Cardiac muscle cell (in vitro differentiated cells and primary cell): ENCODE measurements at regions not wholly inside any gene's neighbourhood (a gene's known extent, or its start where the extent isn't known, plus 50 kb on each side); places are given as distances from the start of the nearest gene placed in this dataset.
"Not testable (repeated sequence)": the region's sequence is repeated elsewhere in the genome, so short reads cannot be mapped to it uniquely, and the experiment has no call there.

Experiments used
- DNase-seq, 2 donors: peaks; one replicate each; pipeline versions ENCODE4 v3.0.0 to v3.0.0-alpha.2; 2010 to 2017; ENCODE audit warnings: low read depth in 1 of 2, low spot score in 1 of 2
- H3K27ac ChIP-seq: fragments of 200-600 bp; sonication (generic); 2 replicates; pipeline ENCODE4 v1.5.1; 2016
- H3K27me3 ChIP-seq: fragments of 200-600 bp; sonication (generic); 2 replicates; pipeline ENCODE4 v1.6.0; 2016; ENCODE audit warnings: control low read depth
- H3K36me3 ChIP-seq: fragments of 200-600 bp; sonication (generic); 2 replicates; pipeline ENCODE4 v1.5.1; 2016; ENCODE audit warnings: control low read depth
- H3K4me1 ChIP-seq: fragments of 200-600 bp; sonication (generic); 2 replicates; pipeline ENCODE4 v1.8.1; 2017; ENCODE audit warnings: low read depth, mild to moderate bottlenecking, mixed run types
- H3K4me3 ChIP-seq: fragments of 200-600 bp; sonication (generic); 2 replicates; pipeline ENCODE4 v1.5.1; 2016; ENCODE audit warnings: mild to moderate bottlenecking
- H3K9me3 ChIP-seq: fragments of 200-600 bp; sonication (generic); 2 replicates; pipeline ENCODE4 v1.5.1; 2017; ENCODE audit warnings: low read depth, mild to moderate bottlenecking, control low read depth
- CTCF ChIP-seq: IDR thresholded peaks from 2 replicates; pipeline ENCODE4 v1.5.1; 2012; ENCODE audit warnings: low read depth, mild to moderate bottlenecking, low read length

DNA sequence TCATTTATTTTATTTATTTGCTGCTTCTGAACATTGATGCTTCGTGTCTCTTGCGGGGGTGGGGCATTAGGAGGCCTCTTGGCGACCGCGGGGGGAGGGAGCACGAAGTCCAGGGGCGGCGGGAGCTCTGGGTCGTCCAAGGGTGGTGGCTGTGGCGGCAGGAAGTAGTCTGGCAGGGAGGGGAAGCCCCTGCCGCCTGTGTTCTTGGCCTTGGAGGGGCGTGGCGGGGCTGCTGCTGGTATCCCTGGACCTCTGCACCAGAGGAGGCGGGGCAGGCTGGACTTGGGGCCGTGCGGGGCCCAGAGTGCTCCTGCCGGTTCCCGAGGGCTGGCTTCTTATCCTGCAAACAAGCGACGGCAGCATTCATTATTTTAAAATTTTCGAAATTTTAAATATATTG lies 70.5 kb upstream of the ABI1 start:
- TF ChIP-seq CTCF, result no peak
- no peak overlapping the region for H3K4me3 ChIP-seq
- no peaks in the 10 kb centered on the region for H3K36me3 ChIP-seq
- no peak overlapping the region for H3K27ac ChIP-seq
- H3K9me3 ChIP-seq, result no peaks in the 10 kb centered on the region
- H3K27me3 ChIP-seq, result no peaks in the 10 kb centered on the region
- H3K4me1 ChIP-seq, result no peaks in the 10 kb centered on the region
- peak; percentile 12 to 27 for DNase-seq

DNA sequence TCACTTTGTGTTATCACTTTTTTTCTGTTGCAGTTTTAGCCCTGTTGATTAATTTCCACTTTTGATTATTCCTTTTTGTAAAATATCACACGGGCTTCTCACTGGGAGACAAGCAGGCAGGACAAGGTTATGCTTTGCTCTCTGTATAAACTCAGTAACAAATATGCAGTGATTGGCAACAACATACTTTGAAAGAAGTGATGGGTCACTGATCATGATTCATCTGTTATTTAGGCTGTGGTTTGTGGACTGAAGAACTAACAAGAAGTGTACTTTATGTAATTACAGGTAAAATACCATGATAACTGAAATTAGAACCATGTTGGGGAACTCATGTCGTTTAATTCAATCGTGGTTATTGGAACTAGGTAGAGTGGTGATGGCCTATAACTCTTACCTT lies 62.1 kb upstream of the ABI1 start:
- H3K9me3 ChIP-seq, H3K4me1 ChIP-seq, DNase-seq, H3K27ac ChIP-seq, H3K27me3 ChIP-seq, H3K36me3 ChIP-seq, H3K4me3 ChIP-seq: not testable (repeated sequence)

DNA sequence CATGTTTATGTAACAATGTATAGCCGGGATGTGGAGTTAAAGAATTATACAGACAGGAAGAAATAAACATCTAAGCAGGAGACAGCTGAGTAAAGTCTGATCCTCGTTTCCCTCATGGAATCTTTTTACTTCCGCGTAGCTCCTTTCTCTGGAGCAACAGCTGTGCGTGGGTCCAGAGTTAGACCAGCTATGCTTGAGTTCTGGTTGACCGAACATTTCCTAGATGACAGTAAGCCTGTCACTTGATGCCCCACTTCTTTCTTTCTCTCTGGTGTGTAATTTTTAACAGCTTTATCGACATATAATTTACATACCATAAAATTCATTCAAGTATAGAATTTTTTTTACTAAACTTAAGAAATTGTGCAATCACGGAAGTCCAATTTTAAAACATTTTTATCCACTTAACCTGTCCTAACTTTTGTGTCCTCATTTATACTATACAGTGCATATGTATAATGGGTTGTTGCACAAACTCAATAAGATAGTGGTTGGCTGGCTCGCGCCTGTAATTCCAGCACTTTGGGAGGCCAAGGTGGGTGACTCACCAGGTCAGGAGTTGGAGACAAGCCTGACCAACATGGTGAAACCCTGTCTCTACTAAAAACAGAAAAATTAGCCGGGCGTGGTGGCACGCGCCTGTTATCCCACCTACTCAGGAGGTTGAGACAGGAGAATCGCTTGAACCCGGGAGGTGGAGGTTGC lies 58.5 kb upstream of the ABI1 start:
- not testable (repeated sequence) for H3K4me3 ChIP-seq, H3K9me3 ChIP-seq, DNase-seq, H3K4me1 ChIP-seq, H3K27me3 ChIP-seq, H3K27ac ChIP-seq, H3K36me3 ChIP-seq

- Histone ChIP-seq H3K9me3 (no peaks in the 10 kb centered on the region), H3K4me1 (no peaks in the 10 kb centered on the region), H3K27ac (no peak overlapping the region), H3K27me3 (no peaks in the 10 kb centered on the region), H3K4me3 (no peak overlapping the region), H3K36me3 (no peaks in the 10 kb centered on the region)
- DNase-seq, result no peak
- no peak for TF ChIP-seq CTCF
Measured at GRCh38 chr10:26914898-26915297, 54.1 kb upstream of the ABI1 start.

GRCh38 chr10:26911811-26912461 lies 51.2 kb upstream of the ABI1 start:
- Histone ChIP-seq H3K27me3 (no peaks in the 10 kb centered on the region), H3K27ac (no peak overlapping the region), H3K9me3 (no peaks in the 10 kb centered on the region), H3K4me1 (no peaks in the 10 kb centered on the region), H3K4me3 (no peak overlapping the region), H3K36me3 (no peaks in the 10 kb centered on the region)
- TF ChIP-seq CTCF, result no peak
- DNase-seq, result no peak
